ENCODE measurements at regions not wholly inside any gene's neighbourhood (a gene's known extent, or its start where the extent isn't known, plus 50 kb on each side); places are given as distances from the start of the nearest gene placed in this dataset.

- H3K9me3 ChIP-seq = no peaks in the 10 kb centered on the region
- peaks cover 0 to 70% (median 6%) of the 10 kb centered on the region in 4 donors for H3K4me1 ChIP-seq
- peak in 1 of 2 donors; percentile 44 for TF ChIP-seq EP300 (IDR thresholded peaks at IDR 0.05)
- no peak for TF ChIP-seq CTCF (IDR thresholded peaks at IDR 0.05)
- H3K36me3 ChIP-seq = no peaks in the 10 kb centered on the region
- 86% methylated on average over 8 to 11 of the region's 11 CpGs for WGBS, 2 donors
- DNase-seq (ENCODE audit: low spot score in 2 of 2) = no peak
- H3K27ac ChIP-seq = peak overlapping the region in 1 of 4 donors; percentile 86
- H3K4me3 ChIP-seq = no peak overlapping the region
- H3K27me3 ChIP-seq = no peaks in the 10 kb centered on the region
These were observed 248.0 kb upstream of the GSE1 start for GRCh38 chr16:85365120-85365519.

- DNase-seq (ENCODE audit: low spot score in 2 of 2) = no peak
- peak overlapping the region in 2 of 4 donors; percentile 64 to 86 for H3K27ac ChIP-seq
- H3K4me1 ChIP-seq = peaks cover 0 to 81% (median 15%) of the 10 kb centered on the region in 4 donors
- H3K27me3 ChIP-seq = no peaks in the 10 kb centered on the region
- no peaks in the 10 kb centered on the region for H3K9me3 ChIP-seq
- H3K4me3 ChIP-seq = no peak overlapping the region
- WGBS, 2 donors = 54 to 69% methylated on average over 16 to 20 of the region's 22 CpGs
- TF ChIP-seq POLR2A (IDR thresholded peaks at IDR 0.05) (no peak), CTCF (IDR thresholded peaks at IDR 0.05) (no peak), EP300 (IDR thresholded peaks at IDR 0.05) (no peak)
- no peaks in the 10 kb centered on the region for H3K36me3 ChIP-seq
These were observed 246.9 kb upstream of the GSE1 start for GRCh38 chr16:85366031-85366763.

- no peaks in the 10 kb centered on the region for H3K36me3 ChIP-seq
- peaks cover 0 to 91% (median 19%) of the 10 kb centered on the region in 4 donors for H3K4me1 ChIP-seq
- no peaks in the 10 kb centered on the region for H3K9me3 ChIP-seq
- H3K4me3 ChIP-seq = no peak overlapping the region
- no peak for DNase-seq (ENCODE audit: low spot score in 2 of 2)
- WGBS, 2 donors = 94% methylated on average over 12 of the region's 12 CpGs
- TF ChIP-seq CTCF (IDR thresholded peaks at IDR 0.05) = no peak
- no peak for TF ChIP-seq EP300 (IDR thresholded peaks at IDR 0.05)
- no peak for TF ChIP-seq POLR2A (IDR thresholded peaks at IDR 0.05)
- peak overlapping the region in 3 of 4 donors; percentile 12 to 86 (median 64) for H3K27ac ChIP-seq
- no peaks in the 10 kb centered on the region for H3K27me3 ChIP-seq
These were observed 245.6 kb upstream of the GSE1 start for GRCh38 chr16:85367485-85367884.

GRCh38 chr16:85369060-85369459 lies 244.1 kb upstream of the GSE1 start:
- TF ChIP-seq POLR2A (IDR thresholded peaks at IDR 0.05) (no peak), EP300 (IDR thresholded peaks at IDR 0.05) (no peak), CTCF (IDR thresholded peaks at IDR 0.05) (no peak)
- WGBS, 2 donors = 85 to 91% methylated on average over 7 of the region's 7 CpGs
- peak overlapping the region in 2 of 4 donors; percentile 86 to 89 for H3K27ac ChIP-seq

GRCh38 chr16:85369741-85370528 lies 243.2 kb upstream of the GSE1 start:
- Histone ChIP-seq H3K4me3 (no peak overlapping the region), H3K36me3 (no peaks in the 10 kb centered on the region), H3K9me3 (no peaks in the 10 kb centered on the region), H3K27ac (peak overlapping the region; percentile 19 to 89 (median 78)), H3K4me1 (peaks cover 0 to 97% (median 24%) of the 10 kb centered on the region in 4 donors), H3K27me3 (no peaks in the 10 kb centered on the region)
- DNase-seq (ENCODE audit: low spot score in 2 of 2) = peak; percentile 44 to 70
- 54 to 55% methylated on average over 18 to 19 of the region's 20 CpGs for WGBS, 2 donors
- TF ChIP-seq CTCF (IDR thresholded peaks at IDR 0.05) = peak; percentile 77 to 89 (median 81)
- no peak for TF ChIP-seq POLR2A (IDR thresholded peaks at IDR 0.05)

More at GRCh38 chr16:85369060-85369459, 244.1 kb upstream of the GSE1 start:
- Histone ChIP-seq H3K27me3 (no peaks in the 10 kb centered on the region), H3K9me3 (no peaks in the 10 kb centered on the region), H3K36me3 (no peaks in the 10 kb centered on the region), H3K4me3 (no peak overlapping the region), H3K4me1 (peaks cover 0 to 97% (median 21%) of the 10 kb centered on the region in 4 donors)
- DNase-seq (ENCODE audit: low spot score in 2 of 2) = no peak
